ENCODE measurements at regions not wholly inside any gene's neighbourhood (a gene's known extent, or its start where the extent isn't known, plus 50 kb on each side); places are given as distances from the start of the nearest gene placed in this dataset.
"Not testable (repeated sequence)": the region's sequence is repeated elsewhere in the genome, so short reads cannot be mapped to it uniquely, and the experiment has no call there.

GRCh38 chr21:5068649-5069048, 5452.7 kb upstream of the TPTE start:
- not testable (repeated sequence) for TF ChIP-seq CTCF, POLR2A (IDR thresholded peaks at IDR 0.05)
